ENCODE measurements at regions not wholly inside any gene's neighbourhood (a gene's known extent, or its start where the extent isn't known, plus 50 kb on each side); places are given as distances from the start of the nearest gene placed in this dataset.

GRCh38 chr11:76277298-76278175 lies 71.2 kb upstream of the WNT11 start:
- Histone ChIP-seq H3K36me3 (ENCODE audit: control insufficient read depth, insufficient read depth, low read length) (no peaks in the 10 kb centered on the region), H3K27me3 (replicated peaks; ENCODE audit: control insufficient read depth, insufficient read depth, low read length) (no peaks in the 10 kb centered on the region), H3K4me3 (ENCODE audit: low read depth, low read length) (no peak overlapping the region), H3K4me1 (no peaks in the 10 kb centered on the region), H3K9me3 (peaks cover 13% of the 10 kb centered on the region)
- no TSS peak for BruUV-seq (replicated peaks)
- DNase-seq: no peak
- Mint-ChIP-seq H3K9me3 (ENCODE audit: unreplicated experiment) (no peaks in the 10 kb centered on the region), H3K4me3 (ENCODE audit: unreplicated experiment) (no peak overlapping the region), H3K36me3 (ENCODE audit: insufficient read depth, unreplicated experiment) (no peaks in the 10 kb centered on the region), H3K27ac (ENCODE audit: unreplicated experiment) (no peak overlapping the region), H3K4me1 (ENCODE audit: low read depth, unreplicated experiment) (no peaks in the 10 kb centered on the region), H3K27me3 (ENCODE audit: insufficient read depth, unreplicated experiment) (no peaks in the 10 kb centered on the region)
- CTCF ChIA-PET: no interaction called here
- TF ChIP-seq, protein P1, sequence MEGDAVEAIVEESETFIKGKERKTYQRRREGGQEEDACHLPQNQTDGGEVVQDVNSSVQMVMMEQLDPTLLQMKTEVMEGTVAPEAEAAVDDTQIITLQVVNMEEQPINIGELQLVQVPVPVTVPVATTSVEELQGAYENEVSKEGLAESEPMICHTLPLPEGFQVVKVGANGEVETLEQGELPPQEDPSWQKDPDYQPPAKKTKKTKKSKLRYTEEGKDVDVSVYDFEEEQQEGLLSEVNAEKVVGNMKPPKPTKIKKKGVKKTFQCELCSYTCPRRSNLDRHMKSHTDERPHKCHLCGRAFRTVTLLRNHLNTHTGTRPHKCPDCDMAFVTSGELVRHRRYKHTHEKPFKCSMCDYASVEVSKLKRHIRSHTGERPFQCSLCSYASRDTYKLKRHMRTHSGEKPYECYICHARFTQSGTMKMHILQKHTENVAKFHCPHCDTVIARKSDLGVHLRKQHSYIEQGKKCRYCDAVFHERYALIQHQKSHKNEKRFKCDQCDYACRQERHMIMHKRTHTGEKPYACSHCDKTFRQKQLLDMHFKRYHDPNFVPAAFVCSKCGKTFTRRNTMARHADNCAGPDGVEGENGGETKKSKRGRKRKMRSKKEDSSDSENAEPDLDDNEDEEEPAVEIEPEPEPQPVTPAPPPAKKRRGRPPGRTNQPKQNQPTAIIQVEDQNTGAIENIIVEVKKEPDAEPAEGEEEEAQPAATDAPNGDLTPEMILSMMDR (IDR thresholded peaks at IDR 0.05; ENCODE audit: insufficient read depth in 1 of 2, low read depth in 1 of 2, low read length in 1 of 2, severe bottlenecking in 1 of 2, unreplicated experiment in 1 of 2): no peak
- POLR2A ChIA-PET: no interaction called here
- intact Hi-C loops (cut with micrococcal nuclease; ENCODE audit: unreplicated experiment): no loop called here

GRCh38 chr11:76276781-76277155 lies 70.5 kb upstream of the WNT11 start:
- ChIA-PET CTCF (no interaction called here), POLR2A (no interaction called here)
- intact Hi-C loops (cut with micrococcal nuclease; ENCODE audit: unreplicated experiment): no loop called here
- Mint-ChIP-seq H3K4me3 (ENCODE audit: unreplicated experiment) (no peak overlapping the region), H3K27ac (ENCODE audit: unreplicated experiment) (no peak overlapping the region), H3K9me3 (ENCODE audit: unreplicated experiment) (no peaks in the 10 kb centered on the region), H3K27me3 (ENCODE audit: insufficient read depth, unreplicated experiment) (no peaks in the 10 kb centered on the region), H3K4me1 (ENCODE audit: low read depth, unreplicated experiment) (no peaks in the 10 kb centered on the region), H3K36me3 (ENCODE audit: insufficient read depth, unreplicated experiment) (no peaks in the 10 kb centered on the region)
- BruUV-seq (replicated peaks): no TSS peak
- H3K4me1 ChIP-seq: no peaks in the 10 kb centered on the region
- TF ChIP-seq, protein P1 (IDR thresholded peaks at IDR 0.05; ENCODE audit: insufficient read depth in 1 of 2, low read depth in 1 of 2, low read length in 1 of 2, severe bottlenecking in 1 of 2, unreplicated experiment in 1 of 2): no peak
- no peak for DNase-seq
- no peak overlapping the region for H3K4me3 ChIP-seq (ENCODE audit: low read depth, low read length)
- H3K9me3 ChIP-seq: peaks cover 13% of the 10 kb centered on the region
- no peaks in the 10 kb centered on the region for H3K27me3 ChIP-seq (replicated peaks; ENCODE audit: control insufficient read depth, insufficient read depth, low read length)
- H3K36me3 ChIP-seq (ENCODE audit: control insufficient read depth, insufficient read depth, low read length): no peaks in the 10 kb centered on the region

DNA sequence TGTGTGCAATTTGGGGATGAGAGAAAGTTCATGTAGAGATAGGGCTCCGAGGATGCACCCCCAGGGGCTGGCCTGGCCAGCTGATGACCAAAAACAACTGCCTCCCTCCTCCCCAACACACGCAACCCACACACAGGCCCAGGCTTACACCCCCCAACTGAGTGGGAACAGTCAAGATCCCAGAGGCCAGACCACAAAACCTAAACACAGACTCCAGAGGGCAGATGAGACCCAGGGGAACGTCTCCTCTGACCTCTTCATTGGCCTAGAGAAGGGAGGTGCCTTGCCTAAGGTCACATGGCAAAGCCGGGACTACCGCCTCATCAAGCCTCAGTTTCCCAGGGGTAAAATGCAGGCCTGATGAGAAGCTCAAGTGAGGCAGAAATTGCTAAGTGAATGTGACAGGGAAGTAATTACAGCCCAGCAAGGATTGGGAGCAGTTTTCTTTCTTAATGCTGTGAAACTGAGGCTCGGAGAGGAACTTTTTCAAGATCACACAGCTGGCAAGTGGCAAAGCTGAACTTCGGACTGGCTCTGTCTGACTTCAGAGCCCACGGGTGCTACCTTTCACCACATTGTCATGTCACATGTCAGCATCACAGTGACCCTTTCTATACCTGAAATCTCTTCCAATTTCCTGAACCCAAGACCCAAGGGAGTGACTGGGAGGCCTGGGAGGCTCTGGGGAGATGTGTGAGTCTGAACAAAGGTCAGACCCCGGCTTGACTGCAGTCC lies 69.9 kb upstream of the WNT11 start:
- Mint-ChIP-seq H3K27ac (ENCODE audit: unreplicated experiment) (no peak overlapping the region), H3K36me3 (ENCODE audit: insufficient read depth, unreplicated experiment) (no peaks in the 10 kb centered on the region), H3K4me1 (ENCODE audit: low read depth, unreplicated experiment) (no peaks in the 10 kb centered on the region), H3K4me3 (ENCODE audit: unreplicated experiment) (no peak overlapping the region), H3K27me3 (ENCODE audit: insufficient read depth, unreplicated experiment) (no peaks in the 10 kb centered on the region), H3K9me3 (ENCODE audit: unreplicated experiment) (no peaks in the 10 kb centered on the region)
- no TSS peak for BruUV-seq (replicated peaks)
- ChIA-PET POLR2A (no interaction called here), CTCF (no interaction called here)
- Histone ChIP-seq H3K27me3 (replicated peaks; ENCODE audit: control insufficient read depth, insufficient read depth, low read length) (no peaks in the 10 kb centered on the region), H3K4me3 (ENCODE audit: low read depth, low read length) (no peak overlapping the region), H3K4me1 (no peaks in the 10 kb centered on the region), H3K9me3 (peaks cover 13% of the 10 kb centered on the region), H3K36me3 (ENCODE audit: control insufficient read depth, insufficient read depth, low read length) (no peaks in the 10 kb centered on the region)
- TF ChIP-seq, protein P1 (IDR thresholded peaks at IDR 0.05; ENCODE audit: insufficient read depth in 1 of 2, low read depth in 1 of 2, low read length in 1 of 2, severe bottlenecking in 1 of 2, unreplicated experiment in 1 of 2): no peak
- intact Hi-C loops (cut with micrococcal nuclease; ENCODE audit: unreplicated experiment): no loop called here
- DNase-seq: no peak

Data from Caco-2 (cell line).